Endothelial cell of umbilical vein (primary cell): ENCODE measurements at regions not wholly inside any gene's neighbourhood (a gene's known extent, or its start where the extent isn't known, plus 50 kb on each side); places are given as distances from the start of the nearest gene placed in this dataset.

ENCODE experiments used
- BruUV-seq: library from RNA; stranded (reverse); fragments of 400-500 nt; replicated peaks from 2 replicates; lab custom pipeline; 2021; lab: Mats Ljungman, UMichigan
- CTCF ChIA-PET: fragments of 300-600, 350-600 bp; sonication (Branson Sonifier 250); formaldehyde crosslinking; loops from one replicate; lab custom pipeline; 2021; ENCODE audit warnings: antibody characterized with exemption, inconsistent platforms; lab: Charles Lee
- POLR2A ChIA-PET: fragments of 300-600, 350-600 bp; sonication (Branson Sonifier 250); formaldehyde crosslinking; loops from one replicate; lab custom pipeline; 2021; ENCODE audit warnings: antibody characterized with exemption, inconsistent platforms; lab: Charles Lee
- DNase-seq: peaks from one replicate; pipeline ENCODE4 v3.0.0-alpha.2; 2011; ENCODE audit warnings: low read depth, low spot score
- FAIRE-seq: peaks from 2 replicates; lab custom pipeline; 2011; peaks lifted over from hg19 to GRCh38; lab: Jason Lieb, UNC
- H2AFZ ChIP-seq: 2 replicates; pipeline ENCODE4 v1.6.0; 2012; ENCODE audit warnings: low read depth, low read length, control low read depth, inconsistent platforms
- H3K27ac ChIP-seq: 2 replicates; pipeline ENCODE4 v1.5.1; 2011; ENCODE audit warnings: low read depth, mild to moderate bottlenecking, control low read depth, low read length, moderate library complexity; ENCODE audit not compliant: insufficient read depth
- H3K27me3 ChIP-seq, 2 experiments: 2 replicates each; pipeline versions ENCODE4 v1.6.0 to v1.6.1; 2011; ENCODE audit warnings: low read length in 2 of 2, mixed read lengths in 1 of 2; ENCODE audit not compliant: control insufficient read depth in 2 of 2, insufficient read depth in 2 of 2
- H3K36me3 ChIP-seq, 2 experiments: 2 replicates in 1 of 2; 3 replicates in 1 of 2; pipeline ENCODE4 v1.5.1; 2011; ENCODE audit warnings: low read length in 2 of 2, mild to moderate bottlenecking in 1 of 2, moderate library complexity in 1 of 2; ENCODE audit not compliant: control insufficient read depth in 2 of 2, insufficient read depth in 2 of 2; ENCODE audit errors: extremely low read depth in 1 of 2
- H3K4me1 ChIP-seq: 3 replicates; pipeline ENCODE4 v1.5.1; 2011; ENCODE audit warnings: mild to moderate bottlenecking, low read length; ENCODE audit not compliant: control insufficient read depth, insufficient read depth; ENCODE audit errors: extremely low read depth
- H3K4me2 ChIP-seq: 2 replicates; pipeline ENCODE4 v1.6.1; 2011; ENCODE audit warnings: low read length, control low read depth, mixed read lengths; ENCODE audit not compliant: insufficient read depth
- H3K4me3 ChIP-seq, 3 experiments: fragments of 200-600 bp in 1 of 3; sonication (generic), shearing (Covaris generic) in 1 of 3; replicated peaks in 1 of 3; 2 replicates each; pipeline ENCODE4 v1.5.1; 2011 to 2016; ENCODE audit warnings: control low read depth in 3 of 3, low read length in 3 of 3, mild to moderate bottlenecking in 2 of 3, inconsistent platforms in 1 of 3, low read depth in 1 of 3, moderate library complexity in 1 of 3; ENCODE audit not compliant: insufficient read depth in 1 of 3
- H3K79me2 ChIP-seq: 2 replicates; pipeline ENCODE4 v1.6.0; 2012; ENCODE audit warnings: low read length, inconsistent platforms; ENCODE audit not compliant: control insufficient read depth, insufficient read depth
- H3K9ac ChIP-seq: replicated peaks from 2 replicates; pipeline ENCODE3; 2011; ENCODE audit warnings: low read length, control low read depth; ENCODE audit not compliant: insufficient read depth; ENCODE audit errors: extremely low read depth
- H3K9me1 ChIP-seq: replicated peaks from 3 replicates; pipeline ENCODE4 v1.6.0; 2011; ENCODE audit warnings: mild to moderate bottlenecking, low read length; ENCODE audit not compliant: control insufficient read depth, insufficient read depth; ENCODE audit errors: extremely low read depth
- H3K9me3 ChIP-seq: replicated peaks from 2 replicates; pipeline ENCODE4 v1.5.1; 2012; ENCODE audit warnings: low read length, inconsistent platforms; ENCODE audit not compliant: control insufficient read depth, insufficient read depth
- H4K20me1 ChIP-seq: replicated peaks from 2 replicates; pipeline ENCODE3; 2011; ENCODE audit warnings: mild to moderate bottlenecking, low read length; ENCODE audit not compliant: control insufficient read depth, insufficient read depth; ENCODE audit errors: extremely low read depth
- EZH2 ChIP-seq: IDR thresholded peaks from 2 replicates; pipeline ENCODE4 v1.6.1; 2012; ENCODE audit warnings: borderline replicate concordance, low read depth, mild to moderate bottlenecking, moderate library complexity, low read length, inconsistent platforms; ENCODE audit not compliant: severe bottlenecking
- FOS ChIP-seq: IDR thresholded peaks from 2 replicates; pipeline ENCODE4 v1.6.1; 2011; ENCODE audit warnings: mild to moderate bottlenecking, low read length, moderate library complexity, borderline replicate concordance; ENCODE audit not compliant: insufficient read depth
- GATA2 ChIP-seq: IDR thresholded peaks from 2 replicates; pipeline ENCODE4 v1.7.0; 2011; ENCODE audit warnings: low read depth, mild to moderate bottlenecking, moderate library complexity, mixed read lengths, low read length; ENCODE audit not compliant: insufficient read length, insufficient read depth
- JUN ChIP-seq: IDR thresholded peaks from 2 replicates; pipeline ENCODE4 v1.6.1; 2011; ENCODE audit warnings: borderline replicate concordance, low read depth; ENCODE audit not compliant: insufficient read length, insufficient read depth
- MAX ChIP-seq: IDR thresholded peaks from 2 replicates; pipeline ENCODE4 v1.6.1; 2011; ENCODE audit not compliant: insufficient read depth, insufficient read length
- MYC ChIP-seq: IDR thresholded peaks from one replicate; pipeline ENCODE4 v1.6.1; 2011; ENCODE audit warnings: mild to moderate bottlenecking, low read depth, low read length
- POLR2A ChIP-seq: IDR thresholded peaks from 2 replicates; pipeline ENCODE4 v1.6.1; 2012; ENCODE audit warnings: low read depth, mild to moderate bottlenecking, control low read depth, low read length
- POLR2AphosphoS5 ChIP-seq: IDR thresholded peaks from 2 replicates; pipeline ENCODE4 v1.6.1; 2012; ENCODE audit warnings: low read depth, mild to moderate bottlenecking, control low read depth, low read length, moderate library complexity; ENCODE audit not compliant: insufficient read depth
- dilution Hi-C: fragments of 300-500 bp; cut with MboI; formaldehyde crosslinking; loops from one replicate; pipeline ENCODE4 v1.15.0; 2019; ENCODE audit warnings: low sequenced_read_pairs; ENCODE audit not compliant: extremely low pct_ligation_motif_present
- intact Hi-C: fragments of 100-400 bp; cut with micrococcal nuclease; formaldehyde crosslinking; loops from one replicate; pipeline ENCODE4 v1.10.0; 2022
- TF ChIP-seq, protein P1 (sequence below), 2 donors: IDR thresholded peaks; 1 replicate in 1 of 2; 2 replicates in 1 of 2; pipeline ENCODE4 v1.5.1; 2011; ENCODE audit warnings: low read length in 2 of 2, mild to moderate bottlenecking in 2 of 2, moderate library complexity in 2 of 2, control low read depth in 1 of 2, inconsistent platforms in 1 of 2, low read depth in 1 of 2; ENCODE audit not compliant: insufficient read depth in 1 of 2; ENCODE audit errors: extremely low read depth in 1 of 2

GRCh38 chr10:110364531-110364937, 59.8 kb upstream of the SMNDC1 start:
- Histone ChIP-seq H2AFZ (no peak overlapping the region), H4K20me1 (no peaks in the 10 kb centered on the region), H3K9ac (no peak overlapping the region), H3K4me2 (no peak overlapping the region), H3K4me3 (no peak overlapping the region), H3K9me1 (no peaks in the 10 kb centered on the region), H3K36me3 (no peaks in the 10 kb centered on the region), H3K27ac (no peak overlapping the region), H3K4me1 (peaks cover 2% of the 10 kb centered on the region), H3K9me3 (no peaks in the 10 kb centered on the region), H3K27me3 (no peaks in the 10 kb centered on the region), H3K79me2 (no peaks in the 10 kb centered on the region)
- intact Hi-C loops (no loop called here), dilution Hi-C loops (no loop called here)
- no peak for TF ChIP-seq FOS
- TF ChIP-seq, protein P1, sequence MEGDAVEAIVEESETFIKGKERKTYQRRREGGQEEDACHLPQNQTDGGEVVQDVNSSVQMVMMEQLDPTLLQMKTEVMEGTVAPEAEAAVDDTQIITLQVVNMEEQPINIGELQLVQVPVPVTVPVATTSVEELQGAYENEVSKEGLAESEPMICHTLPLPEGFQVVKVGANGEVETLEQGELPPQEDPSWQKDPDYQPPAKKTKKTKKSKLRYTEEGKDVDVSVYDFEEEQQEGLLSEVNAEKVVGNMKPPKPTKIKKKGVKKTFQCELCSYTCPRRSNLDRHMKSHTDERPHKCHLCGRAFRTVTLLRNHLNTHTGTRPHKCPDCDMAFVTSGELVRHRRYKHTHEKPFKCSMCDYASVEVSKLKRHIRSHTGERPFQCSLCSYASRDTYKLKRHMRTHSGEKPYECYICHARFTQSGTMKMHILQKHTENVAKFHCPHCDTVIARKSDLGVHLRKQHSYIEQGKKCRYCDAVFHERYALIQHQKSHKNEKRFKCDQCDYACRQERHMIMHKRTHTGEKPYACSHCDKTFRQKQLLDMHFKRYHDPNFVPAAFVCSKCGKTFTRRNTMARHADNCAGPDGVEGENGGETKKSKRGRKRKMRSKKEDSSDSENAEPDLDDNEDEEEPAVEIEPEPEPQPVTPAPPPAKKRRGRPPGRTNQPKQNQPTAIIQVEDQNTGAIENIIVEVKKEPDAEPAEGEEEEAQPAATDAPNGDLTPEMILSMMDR (IDR thresholded peaks at IDR 0.05; ENCODE audit: extremely low read depth in 1 of 2, insufficient read depth in 1 of 2, low read depth in 1 of 2, low read length in 2 of 2), result no peak
- no peak for TF ChIP-seq JUN
- TF ChIP-seq POLR2AphosphoS5, result no peak
- no peak for TF ChIP-seq EZH2
- no peak for TF ChIP-seq MYC
- TF ChIP-seq POLR2A, result no peak
- no peak for TF ChIP-seq GATA2
- TF ChIP-seq MAX, result no peak
- FAIRE-seq (no peak), DNase-seq (no peak)
- no TSS peak for BruUV-seq
- ChIA-PET CTCF (interaction anchor here (4.5 kb wide), 1 partner anchor 10 kb away, joined by 30 read pairs; no protein-coding TSS in a partner anchor), POLR2A (no interaction called here)
